ENCODE measurements at regions not wholly inside any gene's neighbourhood (a gene's known extent, or its start where the extent isn't known, plus 50 kb on each side); places are given as distances from the start of the nearest gene placed in this dataset.

DNA sequence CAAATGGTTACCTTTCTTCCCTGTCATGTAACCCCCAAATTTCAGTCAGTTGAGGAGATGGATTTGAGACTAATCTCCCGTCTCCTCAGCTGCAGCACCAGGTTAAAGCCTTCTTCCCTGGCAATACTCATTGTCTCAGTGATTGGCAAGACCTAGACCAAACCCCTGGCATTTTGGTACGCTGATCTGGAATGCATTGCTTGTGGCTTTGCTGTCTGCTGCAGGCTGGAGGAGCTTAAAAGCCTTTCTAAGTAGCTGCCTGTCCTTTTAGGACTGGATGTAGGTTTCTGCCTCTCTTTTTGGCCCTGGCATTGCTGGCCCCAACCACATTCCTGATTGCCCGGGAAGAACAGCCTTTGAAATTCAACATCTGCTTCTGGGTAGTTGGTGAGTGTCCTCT is 729.6 kb upstream of the GJE1 start:
- no peak overlapping the region for H3K9ac ChIP-seq (ENCODE audit: low read length)
- no peak overlapping the region for H2AFZ ChIP-seq (ENCODE audit: low read length)
- H3K9me3 ChIP-seq (replicated peaks; ENCODE audit: insufficient read depth, low read length): no peaks in the 10 kb centered on the region
- no peaks in the 10 kb centered on the region for H3K36me3 ChIP-seq (replicated peaks; ENCODE audit: insufficient read depth, low read length)
- H3F3A ChIP-seq (ENCODE audit: insufficient read depth, low read length): no peaks in the 10 kb centered on the region
- no peak overlapping the region for H3K27ac ChIP-seq (ENCODE audit: low read length)
- no peaks in the 10 kb centered on the region for H3K79me2 ChIP-seq (ENCODE audit: low read length)
- H3K4me3 ChIP-seq (ENCODE audit: low read length): no peak overlapping the region
- DNase-seq: no peak
- TF ChIP-seq EZH2 (optimal IDR thresholded peaks at IDR 0.05; ENCODE audit: low read depth, low read length) (no peak), EZH2phosphoT487 (IDR thresholded peaks at IDR 0.05; ENCODE audit: low read length) (no peak)
- TF ChIP-seq, protein P1, sequence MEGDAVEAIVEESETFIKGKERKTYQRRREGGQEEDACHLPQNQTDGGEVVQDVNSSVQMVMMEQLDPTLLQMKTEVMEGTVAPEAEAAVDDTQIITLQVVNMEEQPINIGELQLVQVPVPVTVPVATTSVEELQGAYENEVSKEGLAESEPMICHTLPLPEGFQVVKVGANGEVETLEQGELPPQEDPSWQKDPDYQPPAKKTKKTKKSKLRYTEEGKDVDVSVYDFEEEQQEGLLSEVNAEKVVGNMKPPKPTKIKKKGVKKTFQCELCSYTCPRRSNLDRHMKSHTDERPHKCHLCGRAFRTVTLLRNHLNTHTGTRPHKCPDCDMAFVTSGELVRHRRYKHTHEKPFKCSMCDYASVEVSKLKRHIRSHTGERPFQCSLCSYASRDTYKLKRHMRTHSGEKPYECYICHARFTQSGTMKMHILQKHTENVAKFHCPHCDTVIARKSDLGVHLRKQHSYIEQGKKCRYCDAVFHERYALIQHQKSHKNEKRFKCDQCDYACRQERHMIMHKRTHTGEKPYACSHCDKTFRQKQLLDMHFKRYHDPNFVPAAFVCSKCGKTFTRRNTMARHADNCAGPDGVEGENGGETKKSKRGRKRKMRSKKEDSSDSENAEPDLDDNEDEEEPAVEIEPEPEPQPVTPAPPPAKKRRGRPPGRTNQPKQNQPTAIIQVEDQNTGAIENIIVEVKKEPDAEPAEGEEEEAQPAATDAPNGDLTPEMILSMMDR (IDR thresholded peaks at IDR 0.05; ENCODE audit: low read length): no peak
- H3K4me2 ChIP-seq (ENCODE audit: low read depth, low read length): no peak overlapping the region
- H3K27me3 ChIP-seq (replicated peaks; ENCODE audit: insufficient read depth, low read length): no peaks in the 10 kb centered on the region
- H3K4me1 ChIP-seq (ENCODE audit: low read length): no peaks in the 10 kb centered on the region
- H3K9me2 ChIP-seq (replicated peaks; ENCODE audit: insufficient read depth, low read length): no peaks in the 10 kb centered on the region
- H4K20me1 ChIP-seq (ENCODE audit: insufficient read depth, low read length): no peaks in the 10 kb centered on the region

- Histone ChIP-seq H3K4me1 (ENCODE audit: low read length) (no peaks in the 10 kb centered on the region), H3K36me3 (replicated peaks; ENCODE audit: insufficient read depth, low read length) (no peaks in the 10 kb centered on the region), H3F3A (ENCODE audit: insufficient read depth, low read length) (no peaks in the 10 kb centered on the region), H4K20me1 (ENCODE audit: insufficient read depth, low read length) (no peaks in the 10 kb centered on the region), H3K79me2 (ENCODE audit: low read length) (no peaks in the 10 kb centered on the region), H3K27ac (ENCODE audit: low read length) (no peak overlapping the region), H3K4me2 (ENCODE audit: low read depth, low read length) (no peak overlapping the region), H3K9me3 (replicated peaks; ENCODE audit: insufficient read depth, low read length) (no peaks in the 10 kb centered on the region), H3K9me2 (replicated peaks; ENCODE audit: insufficient read depth, low read length) (no peaks in the 10 kb centered on the region), H3K27me3 (replicated peaks; ENCODE audit: insufficient read depth, low read length) (no peaks in the 10 kb centered on the region), H3K9ac (ENCODE audit: low read length) (no peak overlapping the region), H2AFZ (ENCODE audit: low read length) (no peak overlapping the region), H3K4me3 (ENCODE audit: low read length) (no peak overlapping the region)
- TF ChIP-seq, protein P1 (IDR thresholded peaks at IDR 0.05; ENCODE audit: low read length): no peak
- TF ChIP-seq EZH2 (optimal IDR thresholded peaks at IDR 0.05; ENCODE audit: low read depth, low read length) (no peak), EZH2phosphoT487 (IDR thresholded peaks at IDR 0.05; ENCODE audit: low read length) (no peak)
- no peak for DNase-seq
Measured at GRCh38 chr6:141402489-141402888, 730.2 kb upstream of the GJE1 start.

DNA sequence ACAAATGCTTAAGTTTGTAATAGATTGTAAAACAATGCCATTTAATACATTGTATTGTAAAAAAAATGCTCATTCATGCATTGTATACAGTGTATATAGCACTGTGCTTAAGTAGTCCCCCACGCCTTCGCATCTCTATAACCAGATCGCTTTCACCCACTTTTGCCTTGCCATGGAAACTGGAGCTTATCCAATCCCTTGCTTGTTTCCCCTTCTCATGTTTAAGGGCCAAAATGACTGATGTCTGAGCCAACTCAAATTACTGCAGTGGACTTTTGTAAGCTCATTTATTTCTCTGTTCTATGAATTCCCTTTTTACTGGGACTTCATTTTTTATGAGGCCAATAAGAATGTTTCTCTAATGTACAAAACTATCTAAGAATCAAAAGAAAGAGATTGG is 730.9 kb upstream of the GJE1 start:
- H3K27ac ChIP-seq (ENCODE audit: low read length): no peak overlapping the region

DNA sequence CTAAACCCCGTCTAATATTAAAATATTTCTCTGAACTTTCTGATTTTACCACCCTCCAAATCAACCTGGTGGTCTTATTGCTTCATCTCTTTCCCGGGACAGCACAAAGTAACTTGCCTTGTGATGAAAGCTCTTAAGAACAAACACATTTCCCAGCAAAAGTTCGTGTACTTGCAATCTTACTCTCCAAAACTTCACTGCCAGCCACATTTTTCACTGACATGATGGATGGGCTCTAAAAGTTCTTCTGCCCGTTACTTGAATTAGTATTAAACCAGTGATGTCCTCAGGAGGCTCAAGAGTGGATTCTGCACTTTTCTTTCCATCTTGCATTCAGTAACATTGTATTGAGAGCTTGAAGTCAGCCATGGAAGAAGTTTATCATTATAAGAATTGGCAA is 731.6 kb upstream of the GJE1 start:
- H4K20me1 ChIP-seq (ENCODE audit: insufficient read depth, low read length): no peaks in the 10 kb centered on the region
- no peaks in the 10 kb centered on the region for H3F3A ChIP-seq (ENCODE audit: insufficient read depth, low read length)
- DNase-seq: no peak
- H3K4me2 ChIP-seq (ENCODE audit: low read depth, low read length): no peak overlapping the region
- no peak overlapping the region for H3K4me3 ChIP-seq (ENCODE audit: low read length)
- no peaks in the 10 kb centered on the region for H3K36me3 ChIP-seq (replicated peaks; ENCODE audit: insufficient read depth, low read length)
- H3K9me3 ChIP-seq (replicated peaks; ENCODE audit: insufficient read depth, low read length): no peaks in the 10 kb centered on the region
- H3K9me2 ChIP-seq (replicated peaks; ENCODE audit: insufficient read depth, low read length): no peaks in the 10 kb centered on the region
- H3K79me2 ChIP-seq (ENCODE audit: low read length): no peaks in the 10 kb centered on the region
- no peak overlapping the region for H3K9ac ChIP-seq (ENCODE audit: low read length)
- H3K4me1 ChIP-seq (ENCODE audit: low read length): no peaks in the 10 kb centered on the region
- H2AFZ ChIP-seq (ENCODE audit: low read length): no peak overlapping the region
- H3K27me3 ChIP-seq (replicated peaks; ENCODE audit: insufficient read depth, low read length): no peaks in the 10 kb centered on the region
- no peak overlapping the region for H3K27ac ChIP-seq (ENCODE audit: low read length)
- TF ChIP-seq, protein P1 (IDR thresholded peaks at IDR 0.05; ENCODE audit: low read length): no peak
- TF ChIP-seq EZH2phosphoT487 (IDR thresholded peaks at IDR 0.05; ENCODE audit: low read length) (no peak), EZH2 (optimal IDR thresholded peaks at IDR 0.05; ENCODE audit: low read depth, low read length) (no peak)

More for the DNA sequence above, 730.9 kb upstream of the GJE1 start:
- Histone ChIP-seq H4K20me1 (ENCODE audit: insufficient read depth, low read length) (no peaks in the 10 kb centered on the region), H3K4me2 (ENCODE audit: low read depth, low read length) (no peak overlapping the region), H3K27me3 (replicated peaks; ENCODE audit: insufficient read depth, low read length) (no peaks in the 10 kb centered on the region), H3K9me2 (replicated peaks; ENCODE audit: insufficient read depth, low read length) (no peaks in the 10 kb centered on the region), H3F3A (ENCODE audit: insufficient read depth, low read length) (no peaks in the 10 kb centered on the region), H3K4me3 (ENCODE audit: low read length) (no peak overlapping the region), H3K36me3 (replicated peaks; ENCODE audit: insufficient read depth, low read length) (no peaks in the 10 kb centered on the region), H3K79me2 (ENCODE audit: low read length) (no peaks in the 10 kb centered on the region), H3K9ac (ENCODE audit: low read length) (no peak overlapping the region), H2AFZ (ENCODE audit: low read length) (no peak overlapping the region), H3K4me1 (ENCODE audit: low read length) (no peaks in the 10 kb centered on the region), H3K9me3 (replicated peaks; ENCODE audit: insufficient read depth, low read length) (no peaks in the 10 kb centered on the region)
- no peak for DNase-seq
- no peak for TF ChIP-seq EZH2 (optimal IDR thresholded peaks at IDR 0.05; ENCODE audit: low read depth, low read length)
